GM20431 (cell line): ENCODE measurements at regions not wholly inside any gene's neighbourhood (a gene's known extent, or its start where the extent isn't known, plus 50 kb on each side); places are given as distances from the start of the nearest gene placed in this dataset.
"Not testable (repeated sequence)": the region's sequence is repeated elsewhere in the genome, so short reads cannot be mapped to it uniquely, and the experiment has no call there.

Experiments used
- in situ Hi-C: fragments of 300-500 bp; cut with MseI, MboI; formaldehyde crosslinking; loops from one replicate; pipeline ENCODE4 v1.15.0; 2020; ENCODE audit warnings: low sequenced_read_pairs; ENCODE audit not compliant: unreplicated experiment

DNA sequence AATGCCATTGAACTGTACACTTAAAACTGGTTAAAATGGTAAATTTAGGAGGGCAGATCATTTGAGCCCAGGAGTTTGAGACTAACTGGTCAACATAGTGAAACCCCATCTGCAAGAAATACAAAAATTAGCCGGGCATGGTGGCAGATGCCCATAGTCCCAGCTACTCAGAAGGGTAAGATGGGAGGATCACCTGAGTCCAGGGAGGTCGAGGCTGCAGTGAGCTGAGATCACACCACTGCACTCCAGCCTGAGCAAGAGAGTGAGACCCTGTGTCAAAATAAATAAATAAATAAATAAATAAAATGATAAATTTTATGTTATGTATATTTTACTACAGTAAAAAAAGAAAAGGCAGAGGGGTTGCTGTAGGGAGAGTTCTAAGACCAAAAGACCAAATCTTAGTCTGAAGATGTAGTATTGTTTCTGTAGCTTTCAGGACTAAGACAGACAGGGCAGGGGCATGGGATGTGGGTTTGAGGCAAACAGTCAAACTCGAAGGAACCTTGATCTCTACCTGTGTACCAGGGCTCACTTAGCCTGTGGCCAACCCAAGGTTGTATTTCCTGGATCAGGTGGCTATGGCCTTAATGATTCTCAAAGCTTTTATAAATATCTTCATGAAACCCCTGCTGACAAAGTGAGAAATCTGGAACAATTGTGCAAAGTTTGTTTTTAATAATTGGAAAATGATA, 316.7 kb downstream of the CYRIA start:
- in situ Hi-C loops = no loop called here

DNA sequence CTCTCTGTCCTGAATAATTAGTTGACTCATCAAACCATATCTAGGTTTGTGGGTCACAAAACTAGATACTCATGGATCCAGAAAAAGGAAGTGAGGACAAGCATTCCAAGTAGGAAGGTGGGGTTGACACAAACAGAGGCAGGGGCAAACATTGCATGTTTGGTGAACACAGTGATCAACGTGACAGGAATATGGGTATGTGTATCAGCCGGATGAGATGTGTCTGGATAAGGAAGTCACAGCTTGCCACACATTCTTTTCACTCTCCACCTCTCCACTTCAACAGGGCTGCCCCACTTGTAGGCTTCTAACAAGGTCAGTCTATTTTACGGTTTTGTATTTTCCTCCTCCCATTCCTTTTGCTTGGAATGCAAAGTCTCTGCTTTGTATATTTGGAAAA, 319.0 kb downstream of the CYRIA start:
- in situ Hi-C loops = no loop called here

DNA sequence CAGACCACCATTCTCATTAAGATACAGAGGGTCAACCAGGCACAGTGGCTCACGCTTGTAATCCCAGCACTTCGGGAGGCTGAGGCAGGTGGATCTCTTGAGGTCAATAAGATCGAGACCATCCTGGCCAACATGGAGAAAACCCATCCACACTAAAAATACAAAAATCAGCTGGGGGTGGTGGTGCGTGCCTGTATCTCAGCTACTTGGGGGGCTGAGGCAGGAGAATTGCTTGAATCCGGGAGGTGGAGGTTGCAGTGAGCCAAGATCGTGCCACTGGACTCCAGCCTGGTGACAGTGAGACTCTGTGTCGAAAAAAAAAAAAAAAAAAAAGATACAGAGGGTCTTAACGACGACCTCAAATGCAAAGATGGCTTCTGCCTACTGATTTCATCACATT, 320.4 kb downstream of the CYRIA start:
- in situ Hi-C loops = not testable (repeated sequence)

DNA sequence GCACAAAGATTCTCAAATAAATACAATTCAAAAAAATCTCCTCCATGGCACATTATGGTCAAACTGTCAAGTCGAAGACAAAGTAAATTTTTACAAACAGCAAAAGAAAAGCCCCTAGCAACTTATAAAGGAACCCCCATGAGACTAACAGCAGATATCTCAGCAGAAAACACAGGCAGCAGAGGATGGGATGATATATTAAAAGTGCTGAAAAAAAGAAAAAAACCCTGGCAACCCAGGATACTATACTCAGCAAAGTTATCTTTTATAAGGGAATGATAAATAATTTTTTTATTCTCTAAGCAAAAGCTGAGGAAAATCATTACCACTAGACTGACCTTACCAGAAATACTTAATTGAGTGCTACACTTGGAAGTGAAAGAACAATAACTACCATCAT, 326.4 kb downstream of the CYRIA start:
- in situ Hi-C loops = no loop called here

DNA sequence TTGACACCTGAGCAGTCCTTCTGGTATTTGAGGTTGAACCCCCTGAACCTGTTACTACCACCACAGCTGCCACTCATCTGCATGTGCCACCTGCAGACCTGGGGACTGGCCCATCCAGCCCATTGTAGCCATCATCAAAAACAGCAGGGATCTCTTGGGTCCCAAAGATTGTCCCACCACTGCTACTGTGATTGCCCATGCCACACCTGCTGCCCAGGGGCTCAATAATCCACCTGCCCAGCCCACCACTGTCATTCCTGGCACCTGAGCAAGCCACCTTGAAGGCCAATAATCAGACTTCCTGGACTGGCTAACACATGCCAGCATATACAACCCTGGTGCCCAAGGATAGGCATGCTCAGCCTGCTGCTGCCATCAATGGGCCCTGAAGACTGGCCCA, 327.6 kb downstream of the CYRIA start:
- in situ Hi-C loops = no loop called here

DNA sequence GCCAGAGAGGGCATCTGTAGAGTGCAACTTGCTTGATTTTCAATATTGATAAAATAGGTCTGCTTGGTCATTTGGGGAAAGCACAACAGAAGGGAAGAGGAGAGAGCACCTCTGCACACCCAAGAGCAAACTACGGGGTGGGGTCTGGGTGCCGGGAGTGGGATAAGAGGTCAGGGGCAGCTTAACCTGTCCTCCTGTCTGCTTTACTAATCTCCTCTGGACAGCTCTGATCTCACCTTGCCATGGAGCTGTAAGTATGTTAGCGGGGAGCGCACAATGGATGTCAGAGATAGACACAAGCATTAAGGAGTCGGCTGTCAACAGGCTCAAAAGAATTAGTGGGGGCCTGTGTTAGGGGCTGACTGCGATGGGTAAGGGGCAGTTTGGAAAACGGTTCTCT, 328.7 kb downstream of the CYRIA start:
- in situ Hi-C loops = no loop called here

DNA sequence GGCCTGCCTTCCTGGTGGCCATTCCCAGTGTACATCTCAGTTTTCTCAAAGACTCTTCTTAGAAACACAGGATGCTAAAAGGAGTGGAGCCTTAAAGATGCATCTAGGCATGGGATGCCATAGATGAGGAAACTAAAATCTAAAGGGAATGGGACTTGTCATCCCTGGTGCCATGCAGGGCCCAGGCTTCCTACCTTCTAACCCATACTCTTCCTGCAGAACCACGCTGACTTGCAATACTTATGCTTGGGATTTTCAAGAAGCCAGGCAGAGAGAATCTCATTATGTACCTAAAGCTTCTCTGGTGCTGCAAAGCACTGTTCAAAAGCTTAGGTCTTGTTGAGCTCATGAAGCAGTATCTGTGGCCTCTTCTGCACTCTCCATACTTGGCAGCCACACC, 329.1 kb downstream of the CYRIA start:
- in situ Hi-C loops = no loop called here

DNA sequence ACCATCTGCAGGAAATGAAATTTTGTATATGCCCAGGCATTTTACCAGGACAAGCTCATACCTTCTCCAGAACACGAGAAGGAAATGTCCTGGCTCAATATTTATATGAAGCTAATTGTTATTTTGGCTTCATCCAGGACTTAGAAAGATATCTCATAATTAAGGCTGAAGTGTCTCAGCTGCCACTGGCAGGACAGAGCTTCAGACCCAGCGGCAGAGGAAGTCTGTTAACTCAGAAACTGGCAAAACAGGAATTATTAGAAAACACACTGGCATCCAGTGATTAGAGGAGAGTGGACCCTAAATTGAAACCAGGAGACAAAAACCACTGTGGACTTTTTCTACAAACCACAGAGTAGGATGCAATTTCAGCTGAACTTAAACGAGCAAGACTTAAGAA, 329.7 kb downstream of the CYRIA start:
- in situ Hi-C loops = no loop called here

DNA sequence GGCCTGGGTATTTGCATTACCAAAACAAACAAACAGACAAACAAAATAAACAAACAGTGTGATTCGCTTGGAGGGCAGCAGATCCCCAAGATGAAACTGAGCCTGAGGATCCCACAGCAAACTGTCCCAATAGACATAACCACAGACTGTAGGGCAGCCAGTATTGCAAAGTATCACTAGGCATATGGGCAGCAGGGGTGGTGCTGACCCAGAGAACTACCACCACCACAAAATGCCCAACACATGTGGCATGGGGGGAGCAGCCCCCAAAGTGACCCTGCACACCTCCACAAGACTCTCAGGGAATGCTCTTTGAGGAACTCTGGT, 330.1 kb downstream of the CYRIA start:
- in situ Hi-C loops = no loop called here

DNA sequence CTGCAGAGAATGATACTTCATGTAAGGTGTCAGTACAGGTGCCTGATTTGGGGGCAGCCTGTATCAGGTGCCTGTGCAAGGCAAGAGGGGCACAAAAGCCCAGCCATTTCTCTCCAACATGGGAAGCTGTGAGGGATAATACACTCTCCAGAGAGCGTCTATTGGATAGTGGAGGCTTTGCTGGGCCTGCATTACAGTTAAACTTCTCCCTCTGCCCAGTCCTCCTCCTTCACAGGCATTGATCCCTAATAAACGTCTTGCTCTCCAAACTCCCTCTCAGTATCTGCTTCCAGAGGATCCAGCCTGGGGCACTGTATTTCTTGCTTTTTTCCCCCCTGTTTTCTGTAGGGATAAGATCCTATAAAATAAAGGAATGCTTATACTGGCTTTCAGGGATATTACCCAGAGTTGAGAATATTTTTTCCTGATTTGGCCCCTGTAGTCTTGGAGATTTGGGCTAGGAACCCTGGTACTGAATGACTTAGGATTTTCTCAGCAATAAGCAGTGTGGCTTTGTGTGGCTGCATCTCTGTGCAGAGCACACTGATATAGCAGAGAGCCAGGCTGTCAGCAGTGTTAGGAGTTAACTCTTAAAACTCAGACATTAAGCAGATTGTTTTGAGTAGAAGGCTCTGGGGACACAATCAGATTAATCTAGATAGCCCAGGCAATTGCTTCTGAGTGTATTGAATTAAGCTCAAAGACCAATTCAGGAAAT, 330.6 kb downstream of the CYRIA start:
- in situ Hi-C loops = no loop called here

DNA sequence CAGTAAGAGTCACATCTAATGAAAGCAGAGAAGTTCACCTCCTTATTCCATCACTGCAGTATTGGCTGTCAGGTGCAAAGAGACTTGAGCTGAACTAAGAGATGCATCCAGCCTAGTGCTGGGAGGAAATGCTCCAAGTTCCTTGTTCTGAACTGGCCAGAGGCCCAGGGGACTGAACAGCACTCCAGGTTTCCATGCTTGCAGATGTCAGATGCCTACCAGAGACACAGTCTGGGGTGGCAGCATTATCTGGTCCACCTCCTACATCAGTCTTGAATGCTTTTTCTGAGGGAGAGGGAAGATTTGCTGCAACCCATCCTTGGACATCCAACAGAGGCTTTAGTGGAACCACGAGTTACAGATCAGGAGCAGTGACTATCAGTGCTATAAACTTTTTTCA, 331.3 kb downstream of the CYRIA start:
- in situ Hi-C loops = no loop called here

DNA sequence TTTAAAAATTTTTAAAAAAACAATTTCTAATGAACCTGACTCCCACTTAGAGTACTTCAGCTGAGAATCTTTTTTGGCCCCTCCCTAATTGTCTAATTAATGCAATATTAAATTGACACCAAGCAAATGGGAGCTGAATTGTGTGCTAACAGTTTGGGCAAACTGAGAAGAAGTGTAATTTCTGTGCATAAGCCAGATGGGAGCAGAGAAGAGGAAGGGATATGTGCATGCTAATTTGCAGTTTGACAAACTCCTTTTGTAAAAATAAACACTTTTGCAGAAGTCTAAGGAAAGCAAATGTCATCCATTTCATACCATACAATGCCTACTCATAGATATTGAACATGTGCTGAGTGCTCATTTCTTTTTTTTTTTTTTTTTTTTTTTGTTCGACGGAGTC, 332.0 kb downstream of the CYRIA start:
- in situ Hi-C loops = no loop called here

DNA sequence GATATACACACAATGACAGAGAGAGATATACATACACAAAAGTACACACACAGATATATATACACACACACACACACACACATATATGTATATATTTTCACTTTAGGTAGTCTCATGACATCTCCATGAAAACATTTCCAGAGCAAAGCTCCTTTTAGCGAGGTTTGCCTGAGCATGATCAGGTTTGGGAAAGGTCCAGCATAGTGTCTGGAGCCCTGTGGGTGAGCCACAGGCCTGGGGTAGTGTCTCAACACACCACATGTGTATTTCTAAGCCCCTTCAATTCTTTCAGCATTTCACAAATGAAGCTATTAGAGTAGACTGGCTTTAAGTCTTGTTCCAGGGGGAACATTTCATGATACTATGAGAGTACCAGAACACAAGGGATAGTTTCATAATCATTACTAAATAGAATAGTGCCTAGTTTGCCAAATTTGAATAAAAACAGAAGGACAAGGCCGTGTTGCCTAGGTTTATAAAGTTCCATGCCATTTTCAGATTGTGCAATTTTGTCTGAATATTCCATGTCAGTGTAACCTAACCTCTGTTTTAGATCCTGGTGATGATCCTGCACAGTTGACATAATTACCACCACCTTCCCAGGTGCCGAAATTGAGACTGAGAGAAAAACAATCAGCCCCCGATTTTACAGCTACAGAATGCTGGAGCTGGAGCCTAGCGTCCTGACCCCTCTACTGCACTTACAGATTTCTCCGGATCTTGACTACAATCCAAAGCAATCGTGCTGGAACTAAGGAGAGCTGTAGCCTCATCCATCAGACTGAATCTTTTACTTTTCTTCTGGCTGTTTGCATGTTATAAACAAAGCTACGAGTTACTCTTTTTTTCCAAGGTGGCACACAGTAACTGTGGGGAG, 332.7 kb downstream of the CYRIA start:
- in situ Hi-C loops = no loop called here

DNA sequence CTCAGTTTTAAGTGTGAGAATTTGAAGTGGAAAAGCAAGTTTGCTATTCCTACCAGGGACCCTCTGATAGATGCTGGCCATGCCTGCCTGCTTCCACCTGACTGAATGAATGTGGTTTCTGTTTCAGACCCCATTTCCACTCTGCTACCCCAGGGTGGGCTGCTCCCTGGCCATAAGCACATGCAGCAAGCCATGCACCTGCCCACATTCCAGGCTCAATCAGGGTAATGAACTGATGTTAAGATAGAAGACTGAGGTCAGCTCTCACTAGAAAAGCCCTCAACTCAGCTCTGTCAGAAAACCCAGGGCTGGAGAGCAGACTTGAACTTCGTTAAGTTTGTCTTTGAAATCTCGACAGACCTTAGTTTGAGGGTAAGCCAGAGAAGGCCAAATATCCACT, 333.9 kb downstream of the CYRIA start:
- in situ Hi-C loops = no loop called here

DNA sequence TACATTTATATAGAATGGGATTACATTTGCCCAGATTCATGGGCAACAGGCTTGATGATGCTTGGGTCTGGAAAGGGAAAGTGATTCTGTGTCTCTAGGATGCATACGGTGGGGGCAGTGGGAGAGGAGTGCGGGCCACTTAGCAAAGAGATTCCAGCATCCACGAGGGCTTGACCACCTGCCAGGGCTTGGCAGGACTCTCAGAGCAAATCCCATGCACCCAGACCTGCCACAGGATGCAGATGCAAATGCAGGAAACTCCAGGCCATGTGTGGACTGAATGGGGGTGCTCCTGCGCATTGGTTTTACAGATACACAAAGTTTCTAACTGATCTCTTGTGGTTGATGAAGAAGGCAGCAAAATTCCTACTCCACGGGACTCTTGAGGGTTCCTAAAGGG, 334.7 kb downstream of the CYRIA start:
- in situ Hi-C loops = no loop called here

DNA sequence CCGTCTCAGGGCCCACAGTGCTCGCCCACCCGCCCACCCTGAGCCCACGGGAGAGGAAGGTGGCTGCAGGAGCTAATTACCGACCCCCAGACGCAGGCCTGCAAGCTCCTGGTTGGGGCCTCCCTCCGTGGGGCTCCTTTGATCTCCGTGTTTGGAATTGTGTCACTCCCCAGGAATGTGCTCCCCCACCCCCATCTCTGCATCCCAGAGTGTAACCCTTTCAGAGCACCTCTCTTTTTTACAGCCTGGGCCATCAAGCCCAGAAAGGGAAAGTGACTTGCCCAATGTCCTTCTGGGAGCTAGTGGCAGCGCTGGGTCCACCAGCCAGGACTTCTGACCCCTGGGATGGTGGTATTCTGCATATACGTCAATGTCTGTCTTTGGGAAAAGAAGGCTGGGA, 335.1 kb downstream of the CYRIA start:
- in situ Hi-C loops = no loop called here

DNA sequence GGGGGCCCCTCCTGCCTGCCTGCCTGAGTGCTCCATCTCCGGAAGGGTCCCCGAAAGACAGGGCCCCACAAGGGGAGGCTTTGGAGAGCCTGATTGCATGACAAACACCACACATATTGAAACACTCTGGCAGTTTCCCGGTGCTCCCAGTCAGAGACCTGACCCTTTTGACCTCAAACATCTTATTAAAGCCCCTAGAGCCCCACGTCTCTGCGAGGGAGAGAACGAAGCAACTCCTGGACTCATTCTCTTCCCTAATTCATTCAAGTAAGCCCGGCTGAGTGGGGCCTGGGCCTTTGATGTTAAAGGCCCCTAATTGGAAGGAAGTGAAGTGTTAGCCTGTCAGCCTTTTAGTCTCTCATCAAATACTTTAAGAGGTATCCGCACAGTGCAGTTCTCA, 335.6 kb downstream of the CYRIA start:
- in situ Hi-C loops = no loop called here

DNA sequence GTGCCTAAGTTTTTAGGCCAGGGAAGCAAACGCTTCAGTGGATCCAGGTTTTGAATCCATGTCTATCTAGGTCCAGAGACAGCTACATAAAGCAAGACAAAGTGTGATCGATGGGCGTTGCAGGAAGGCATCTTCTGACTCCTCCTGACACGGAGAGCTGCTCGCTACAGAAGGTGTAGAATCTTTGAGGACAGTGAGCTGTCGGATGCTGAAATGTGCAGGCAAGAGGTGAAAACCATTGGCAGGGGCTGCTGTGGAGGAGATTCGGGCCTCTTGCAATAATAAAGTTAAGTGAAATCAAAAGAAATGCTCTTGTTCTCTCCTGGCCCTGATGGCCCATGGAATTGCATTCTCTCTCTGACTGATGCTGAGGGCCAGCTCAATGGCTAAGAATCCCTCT, 336.2 kb downstream of the CYRIA start:
- in situ Hi-C loops = no loop called here

DNA sequence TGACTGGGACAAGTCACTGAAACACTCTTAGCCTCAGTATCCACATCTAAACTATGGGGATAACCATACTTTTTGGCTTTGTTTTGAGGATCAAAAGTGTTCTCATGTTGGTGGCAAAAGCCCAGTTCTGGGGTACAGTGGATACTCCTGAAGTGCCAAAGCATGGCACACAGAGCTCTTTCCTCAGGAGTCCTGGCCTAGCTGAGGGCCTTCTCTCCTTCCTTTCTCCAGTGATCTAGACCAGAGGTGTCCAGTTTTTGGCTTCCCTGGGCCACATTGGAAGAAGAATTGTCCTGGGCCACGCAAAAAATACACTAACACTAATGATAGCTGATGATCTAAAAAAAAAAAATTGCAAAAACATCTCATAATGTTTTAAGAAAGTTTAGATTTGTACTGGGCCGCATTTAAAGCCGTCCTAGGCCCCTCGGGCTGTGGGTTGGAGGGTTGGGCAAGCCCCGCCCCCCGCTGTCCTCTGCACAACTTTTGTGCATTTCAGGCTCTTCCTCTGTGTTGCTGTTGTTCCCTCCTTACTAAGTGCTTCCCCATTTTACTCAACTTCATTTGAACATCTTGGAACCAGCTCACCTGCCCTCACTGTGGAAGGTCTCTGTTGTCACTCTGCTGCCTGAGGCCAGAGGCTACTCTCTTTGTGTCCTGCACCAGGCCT, 337.0 kb downstream of the CYRIA start:
- in situ Hi-C loops = no loop called here

DNA sequence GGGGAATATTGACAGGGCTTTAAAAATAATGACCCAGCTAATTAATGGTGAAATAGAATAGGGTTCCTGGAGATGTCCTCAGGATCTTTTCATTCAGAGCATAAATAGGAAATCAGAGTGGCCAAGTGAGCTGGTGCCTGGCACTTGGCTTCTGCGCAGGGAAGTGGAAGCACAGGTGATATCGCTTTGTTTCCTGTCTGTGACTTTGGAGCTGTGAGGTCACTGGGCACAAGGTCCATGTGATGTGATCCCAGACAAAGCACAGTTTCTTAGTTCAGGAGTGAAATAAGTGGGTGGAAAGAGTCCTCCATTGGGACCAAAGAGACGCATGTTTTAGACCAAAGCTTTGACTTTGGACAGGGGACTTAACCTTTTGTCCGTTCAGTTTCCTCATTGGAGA, 338.3 kb downstream of the CYRIA start:
- in situ Hi-C loops = no loop called here
